Effector CD8-positive, alpha-beta T cell (primary cell): ENCODE measurements at regions not wholly inside any gene's neighbourhood (a gene's known extent, or its start where the extent isn't known, plus 50 kb on each side); places are given as distances from the start of the nearest gene placed in this dataset.
"Not testable (repeated sequence)": the region's sequence is repeated elsewhere in the genome, so short reads cannot be mapped to it uniquely, and the experiment has no call there.

Source experiments
- DNase-seq: peaks from one replicate; lab custom pipeline; 2025; lab: John Stamatoyannopoulos, UW

- no peak for DNase-seq
These were observed 771.2 kb downstream of the NXPH1 start for GRCh38 chr7:9204571-9204970.

GRCh38 chr7:9210114-9210513, 776.7 kb downstream of the NXPH1 start:
- DNase-seq = no peak

DNA sequence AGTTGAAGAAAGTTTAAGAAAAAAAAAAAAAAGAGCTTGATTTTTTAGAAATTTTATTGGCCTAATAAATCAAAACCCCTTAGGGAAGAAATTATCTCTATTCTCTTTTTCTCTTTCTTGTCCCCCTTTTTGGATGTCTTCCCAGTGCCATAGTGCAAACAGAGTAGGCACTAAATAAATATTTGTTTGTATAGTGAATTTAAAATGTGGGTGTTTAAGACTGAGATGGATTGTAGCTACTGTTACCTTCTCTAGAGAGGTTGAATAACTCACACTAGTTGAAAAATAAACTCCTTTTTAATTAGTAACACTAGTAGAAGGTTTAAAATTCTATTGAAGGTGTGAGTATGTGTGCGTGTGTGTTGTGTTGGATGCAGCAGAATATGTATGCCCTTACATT, 783.8 kb downstream of the NXPH1 start:
- DNase-seq = no peak

DNA sequence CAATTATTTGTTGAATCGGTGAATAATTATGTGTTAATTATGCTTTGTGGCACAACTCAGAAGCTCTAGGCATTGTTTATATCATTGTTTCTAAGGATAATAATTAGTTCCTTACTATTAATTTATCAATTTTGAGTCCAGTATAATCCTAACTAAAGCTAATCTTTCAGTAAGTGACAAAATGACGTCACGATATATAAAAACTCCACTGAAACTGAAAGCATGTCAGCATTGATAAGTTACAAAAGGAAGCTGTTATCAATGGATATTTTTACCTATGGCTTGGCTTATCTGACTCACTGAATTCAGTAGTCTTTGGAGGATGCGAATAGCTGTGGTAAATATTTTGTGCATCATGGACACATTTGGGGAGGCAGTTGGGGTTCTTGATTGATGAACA, 793.1 kb downstream of the NXPH1 start:
- DNase-seq = no peak

DNA sequence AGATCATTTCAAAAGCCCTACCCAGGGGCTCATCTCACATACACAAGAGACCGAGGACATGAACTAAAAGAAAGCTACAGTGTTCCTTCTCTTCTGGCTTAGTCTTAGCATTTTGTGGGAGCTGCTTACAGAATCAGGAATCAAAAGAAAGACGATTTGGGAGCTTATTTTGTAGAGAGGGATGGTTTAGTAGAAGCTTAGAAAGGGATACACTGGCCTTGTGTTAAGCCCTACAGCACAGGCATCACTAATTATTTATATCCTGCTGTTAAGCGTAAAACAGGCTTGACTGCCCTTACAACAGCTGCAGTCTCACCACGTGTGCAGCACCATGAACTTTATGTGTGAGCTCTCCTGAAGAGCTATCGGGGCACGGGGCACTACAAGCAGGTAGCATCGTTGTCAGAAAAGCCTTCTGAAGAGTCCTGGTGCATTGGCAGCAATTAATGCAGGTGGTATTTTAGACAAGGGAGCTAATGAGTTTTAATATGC, 798.3 kb downstream of the NXPH1 start:
- DNase-seq = no peak

- DNase-seq = no peak
These were observed 806.6 kb downstream of the NXPH1 start for GRCh38 chr7:9240001-9240400.

- no peak for DNase-seq
These were observed 808.4 kb downstream of the NXPH1 start for GRCh38 chr7:9241826-9242225.

- no peak for DNase-seq
These were observed 809.2 kb downstream of the NXPH1 start for GRCh38 chr7:9242636-9243035.

- no peak for DNase-seq
These were observed 817.5 kb downstream of the NXPH1 start for GRCh38 chr7:9250876-9251275.

- no peak for DNase-seq
These were observed 831.0 kb downstream of the NXPH1 start for GRCh38 chr7:9264395-9264794.

GRCh38 chr7:9280088-9280487, 846.7 kb downstream of the NXPH1 start:
- no peak for DNase-seq

GRCh38 chr7:9283246-9283645, 849.8 kb downstream of the NXPH1 start:
- no peak for DNase-seq

GRCh38 chr7:9302436-9302835, 869.0 kb downstream of the NXPH1 start:
- no peak for DNase-seq

- DNase-seq = no peak
These were observed 873.7 kb downstream of the NXPH1 start for GRCh38 chr7:9307131-9307530.

- DNase-seq = no peak
These were observed 891.1 kb downstream of the NXPH1 start for GRCh38 chr7:9324513-9324912.

GRCh38 chr7:9328296-9328695, 894.9 kb downstream of the NXPH1 start:
- DNase-seq = no peak

DNA sequence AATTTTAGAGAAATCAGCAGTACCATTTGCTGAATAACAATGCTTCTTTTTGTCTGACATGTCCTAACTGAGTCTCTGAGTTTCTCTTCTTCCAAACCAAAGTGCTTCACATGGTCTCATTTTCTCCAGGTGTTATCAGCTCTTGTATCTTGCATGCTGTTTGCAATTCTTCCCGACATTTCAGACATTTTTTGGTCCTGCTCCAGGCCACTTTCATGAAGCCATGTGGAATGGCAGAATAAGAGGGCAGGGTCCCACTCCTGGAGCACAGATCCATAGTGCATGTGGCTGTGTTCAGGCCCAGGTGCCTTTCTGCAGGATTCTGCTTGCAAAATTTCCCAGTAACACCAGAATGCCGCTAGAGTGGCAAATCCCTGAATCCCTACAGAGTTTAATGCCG, 916.2 kb downstream of the NXPH1 start:
- DNase-seq = no peak

GRCh38 chr7:9391221-9391620, 957.8 kb downstream of the NXPH1 start:
- no peak for DNase-seq

- DNase-seq = no peak
These were observed 958.6 kb downstream of the NXPH1 start for GRCh38 chr7:9391984-9392383.

DNA sequence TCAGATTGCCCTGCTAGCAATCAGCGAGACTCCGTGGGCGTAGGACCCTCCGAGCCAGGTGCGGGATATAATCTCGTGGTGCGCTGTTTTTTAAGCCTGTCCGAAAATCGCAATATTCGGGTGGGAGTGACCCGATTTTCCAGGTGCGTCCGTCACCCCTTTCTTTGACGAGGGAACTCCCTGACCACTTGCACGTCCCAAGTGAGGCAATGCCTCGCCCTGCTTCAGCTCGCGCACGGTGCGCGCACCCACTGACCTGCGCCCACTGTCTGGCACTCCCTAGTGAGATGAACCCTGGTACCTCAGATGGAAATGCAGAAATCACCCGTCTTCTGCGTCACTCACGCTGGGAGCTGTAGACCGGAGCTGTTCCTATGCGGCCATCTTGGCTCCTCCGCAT, 971.0 kb downstream of the NXPH1 start:
- not testable (repeated sequence) for DNase-seq

- DNase-seq = no peak
These were observed 974.4 kb downstream of the NXPH1 start for GRCh38 chr7:9407816-9408215.

DNA sequence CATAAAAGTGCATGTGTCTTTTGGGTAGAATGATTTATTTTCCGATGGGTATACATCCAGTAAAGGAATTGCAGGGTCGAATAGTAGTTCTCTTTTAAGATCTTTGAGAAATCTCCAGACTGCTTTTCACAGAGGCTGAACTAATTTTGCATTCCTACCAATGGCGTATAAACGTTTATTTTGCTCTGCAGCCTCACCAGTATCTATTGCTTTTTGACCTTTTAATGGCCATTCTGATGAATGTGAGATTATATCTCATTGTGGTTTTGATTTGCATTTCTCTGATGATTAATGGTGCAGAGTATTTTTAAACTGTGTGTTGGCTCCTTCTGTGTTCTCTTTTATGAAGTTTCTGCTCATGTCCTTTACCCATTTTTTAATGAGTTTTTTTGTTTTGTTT, 1020.1 kb downstream of the NXPH1 start:
- no peak for DNase-seq

GRCh38 chr7:9488555-9488954, 1055.1 kb downstream of the NXPH1 start:
- no peak for DNase-seq

DNA sequence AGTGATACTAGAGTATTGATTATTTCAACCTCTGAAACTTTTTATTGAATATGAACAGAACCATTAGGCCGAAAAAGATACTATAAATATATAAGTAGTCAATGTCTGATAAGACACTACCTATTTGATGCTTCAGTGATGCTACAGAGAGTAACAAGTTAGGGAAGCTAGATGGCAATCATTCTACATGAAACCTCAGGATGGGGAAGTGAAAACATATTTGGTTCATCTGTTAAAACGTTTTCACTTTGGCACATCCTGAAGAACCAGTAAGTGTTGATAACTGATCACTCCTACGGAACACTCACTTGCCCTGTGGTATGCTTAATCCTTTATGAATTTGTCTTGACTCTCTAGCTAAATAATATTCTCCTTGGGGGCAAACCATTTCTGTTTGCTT, 1064.9 kb downstream of the NXPH1 start:
- no peak for DNase-seq

DNA sequence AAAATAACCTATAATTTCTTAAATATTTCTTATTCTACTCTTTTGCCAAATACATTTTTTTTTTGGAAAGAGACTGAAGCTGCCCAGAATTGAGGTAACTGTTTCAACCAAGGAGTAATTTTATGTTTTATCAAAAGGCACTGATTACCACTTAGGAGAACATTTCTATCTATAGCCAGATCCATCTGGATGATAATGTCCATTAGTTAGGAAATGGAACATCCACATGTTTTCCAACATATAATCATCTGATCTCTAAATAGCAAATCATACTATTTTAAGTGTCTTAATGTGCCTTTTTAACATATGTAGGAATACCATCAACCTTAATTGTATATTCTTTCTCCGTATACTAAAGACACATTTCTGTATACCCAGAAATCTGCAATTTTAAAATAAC, 1068.9 kb downstream of the NXPH1 start:
- DNase-seq = no peak
